Nephron (organoid): ENCODE measurements at regions not wholly inside any gene's neighbourhood (a gene's known extent, or its start where the extent isn't known, plus 50 kb on each side); places are given as distances from the start of the nearest gene placed in this dataset.
A peak's percentile ranks its signal among the peaks of the same experiment; 100 is the strongest.

ENCODE experiments used
- H3K27ac Mint-ChIP-seq, 3 experiments: 2 replicates each; pipeline ENCODE4 v1.8.0; 2020; ENCODE audit warnings: mixed read lengths in 3 of 3, mild to moderate bottlenecking in 2 of 3, moderate library complexity in 1 of 3
- H3K27me3 Mint-ChIP-seq: 2 replicates; pipeline ENCODE4 v1.8.0; 2021; ENCODE audit warnings: low read depth, mild to moderate bottlenecking, moderate library complexity, mixed read lengths
- H3K36me3 Mint-ChIP-seq: 2 replicates; pipeline ENCODE4 v1.8.0; 2020; ENCODE audit warnings: low read depth, mixed read lengths
- H3K4me1 Mint-ChIP-seq: 2 replicates; pipeline ENCODE4 v1.8.0; 2020; ENCODE audit warnings: mixed read lengths
- H3K4me3 Mint-ChIP-seq, 3 experiments: 2 replicates each; pipeline ENCODE4 v1.8.0; 2020; ENCODE audit warnings: mild to moderate bottlenecking in 3 of 3, mixed read lengths in 3 of 3, moderate library complexity in 2 of 3
- H3K9me3 Mint-ChIP-seq: 2 replicates; pipeline ENCODE4 v1.8.0; 2020; ENCODE audit warnings: mixed read lengths
- CTCF ChIP-seq, 3 experiments: fragments of 200-600 bp; sonication (generic); IDR thresholded peaks; one replicate each; pipeline ENCODE4 v1.5.0; 2021; ENCODE audit warnings: antibody characterized with exemption in 3 of 3; ENCODE audit not compliant: unreplicated experiment in 3 of 3

GRCh38 chr5:106658150-106658549, 1012.6 kb downstream of the EFNA5 start:
- Mint-ChIP-seq H3K27me3 (no peaks in the 10 kb centered on the region), H3K9me3 (peaks cover 14% of the 10 kb centered on the region), H3K27ac (peak overlapping the region in 1 of 3 experiments; percentile 11), H3K36me3 (peaks cover 5% of the 10 kb centered on the region), H3K4me1 (peaks cover 11% of the 10 kb centered on the region), H3K4me3 (no peak overlapping the region)
- TF ChIP-seq CTCF (IDR thresholded peaks at IDR 0.05; ENCODE audit: unreplicated experiment in 3 of 3) = no peak

- no peak for TF ChIP-seq CTCF (IDR thresholded peaks at IDR 0.05; ENCODE audit: unreplicated experiment in 3 of 3)
- H3K27me3 Mint-ChIP-seq = no peaks in the 10 kb centered on the region
- peaks cover 7% of the 10 kb centered on the region for H3K4me1 Mint-ChIP-seq
- H3K36me3 Mint-ChIP-seq = peaks cover 5% of the 10 kb centered on the region
- H3K27ac Mint-ChIP-seq = no peak overlapping the region
- H3K9me3 Mint-ChIP-seq = peaks cover 25% of the 10 kb centered on the region
- H3K4me3 Mint-ChIP-seq = no peak overlapping the region
Measured at GRCh38 chr5:106656821-106657220, 1013.9 kb downstream of the EFNA5 start.

GRCh38 chr5:106649031-106649430, 1021.7 kb downstream of the EFNA5 start:
- TF ChIP-seq CTCF (IDR thresholded peaks at IDR 0.05; ENCODE audit: unreplicated experiment in 3 of 3) = no peak
- H3K27ac Mint-ChIP-seq = no peak overlapping the region
- H3K36me3 Mint-ChIP-seq = peaks cover 5% of the 10 kb centered on the region
- H3K27me3 Mint-ChIP-seq = no peaks in the 10 kb centered on the region
- H3K9me3 Mint-ChIP-seq = peaks cover 18% of the 10 kb centered on the region
- no peaks in the 10 kb centered on the region for H3K4me1 Mint-ChIP-seq
- H3K4me3 Mint-ChIP-seq = no peak overlapping the region

GRCh38 chr5:106648401-106648800, 1022.3 kb downstream of the EFNA5 start:
- H3K27me3 Mint-ChIP-seq = no peaks in the 10 kb centered on the region
- TF ChIP-seq CTCF (IDR thresholded peaks at IDR 0.05; ENCODE audit: unreplicated experiment in 3 of 3) = no peak
- peaks cover 14% of the 10 kb centered on the region for H3K9me3 Mint-ChIP-seq
- no peaks in the 10 kb centered on the region for H3K4me1 Mint-ChIP-seq
- H3K36me3 Mint-ChIP-seq = peaks cover 1% of the 10 kb centered on the region
- no peak overlapping the region for H3K4me3 Mint-ChIP-seq
- H3K27ac Mint-ChIP-seq = no peak overlapping the region

GRCh38 chr5:106646106-106646505, 1024.6 kb downstream of the EFNA5 start:
- Mint-ChIP-seq H3K4me3 (no peak overlapping the region), H3K4me1 (no peaks in the 10 kb centered on the region), H3K36me3 (no peaks in the 10 kb centered on the region), H3K27ac (no peak overlapping the region), H3K27me3 (no peaks in the 10 kb centered on the region), H3K9me3 (no peaks in the 10 kb centered on the region)
- no peak for TF ChIP-seq CTCF (IDR thresholded peaks at IDR 0.05; ENCODE audit: unreplicated experiment in 3 of 3)

- Mint-ChIP-seq H3K9me3 (peaks cover 12% of the 10 kb centered on the region), H3K36me3 (no peaks in the 10 kb centered on the region), H3K4me1 (no peaks in the 10 kb centered on the region), H3K4me3 (no peak overlapping the region), H3K27ac (no peak overlapping the region), H3K27me3 (no peaks in the 10 kb centered on the region)
- no peak for TF ChIP-seq CTCF (IDR thresholded peaks at IDR 0.05; ENCODE audit: unreplicated experiment in 3 of 3)
Measured at GRCh38 chr5:106640511-106640910, 1030.2 kb downstream of the EFNA5 start.
